ENCODE measurements at regions not wholly inside any gene's neighbourhood (a gene's known extent, or its start where the extent isn't known, plus 50 kb on each side); places are given as distances from the start of the nearest gene placed in this dataset.

DNA sequence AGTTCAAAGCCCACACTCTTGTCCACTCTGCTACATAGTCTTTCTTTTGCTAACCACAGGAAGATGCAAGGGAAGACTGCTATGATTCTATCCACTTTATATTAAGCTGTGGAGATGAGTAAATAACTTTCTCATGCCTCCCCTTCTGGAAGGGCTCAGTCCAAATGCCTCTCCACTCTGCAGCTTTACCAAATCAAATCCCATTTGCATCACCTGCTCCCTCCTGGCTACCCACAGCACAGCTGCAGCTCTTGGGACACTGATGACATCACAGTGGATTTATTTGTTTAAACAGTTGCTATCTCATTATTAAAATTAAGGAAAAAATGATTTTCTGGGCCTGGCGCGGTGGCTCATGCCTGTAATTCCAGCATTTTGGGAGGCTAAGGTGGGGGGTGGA lies 1544.9 kb upstream of the WWC1 start:
- H3K4me1 ChIP-seq (ENCODE audit: insufficient read depth) = no peaks in the 10 kb centered on the region
- no peak for TF ChIP-seq EZH2 (IDR thresholded peaks at IDR 0.05; ENCODE audit: insufficient read depth, poor library complexity, severe bottlenecking)
- no peak for TF ChIP-seq EZH2phosphoT487 (IDR thresholded peaks at IDR 0.05; ENCODE audit: insufficient read depth, low read depth)
- H3K9me2 ChIP-seq (ENCODE audit: insufficient read depth) = no peaks in the 10 kb centered on the region
- H3F3A ChIP-seq (ENCODE audit: insufficient read depth) = no peaks in the 10 kb centered on the region
- H2AFZ ChIP-seq = no peak overlapping the region
- no peaks in the 10 kb centered on the region for H4K20me1 ChIP-seq (ENCODE audit: insufficient read depth)
- no peaks in the 10 kb centered on the region for H3K27me3 ChIP-seq (replicated peaks; ENCODE audit: insufficient read depth)
- no peaks in the 10 kb centered on the region for H3K9me3 ChIP-seq (ENCODE audit: low read depth)
- in situ Hi-C loops (cut with MboI) = no loop called here
- no peak overlapping the region for H3K27ac ChIP-seq
- no peak overlapping the region for H3K4me2 ChIP-seq (ENCODE audit: unreplicated experiment)
- H3K79me2 ChIP-seq (ENCODE audit: insufficient read depth) = no peaks in the 10 kb centered on the region
- DNase-seq = no peak
- no peaks in the 10 kb centered on the region for H3K36me3 ChIP-seq (ENCODE audit: low read depth)
- WGBS, 2 experiments (ENCODE audit: low coverage in 1 of 2, low lambda C conversion rate in 2 of 2, missing lambda C conversion rate in 2 of 2) = 68 to 82% methylated on average over 2 of the region's 2 CpGs
- H3K4me3 ChIP-seq = no peak overlapping the region
- no peak overlapping the region for H3K9ac ChIP-seq

DNA sequence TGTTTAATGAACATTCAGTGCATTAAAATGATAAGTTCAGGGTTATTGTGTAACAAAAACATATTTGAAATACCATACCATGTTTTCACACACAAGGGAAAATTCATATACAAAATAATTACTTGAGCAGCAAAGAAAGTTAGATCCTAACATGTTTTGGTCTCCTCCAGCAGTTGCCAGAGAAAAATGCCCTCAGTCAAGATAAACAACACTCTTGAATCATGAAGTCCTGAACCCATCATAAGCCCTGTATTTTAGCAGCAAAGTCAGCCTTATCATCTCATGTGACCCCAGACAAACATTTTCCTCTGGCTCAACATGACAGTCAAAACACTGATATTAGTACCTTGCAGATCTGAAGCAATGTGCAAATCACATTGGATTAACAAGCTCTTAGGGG lies 1541.1 kb upstream of the WWC1 start:
- H3K9me3 ChIP-seq (ENCODE audit: low read depth) = no peaks in the 10 kb centered on the region
- H3K27me3 ChIP-seq (replicated peaks; ENCODE audit: insufficient read depth) = no peaks in the 10 kb centered on the region
- H4K20me1 ChIP-seq (ENCODE audit: insufficient read depth) = no peaks in the 10 kb centered on the region
- H3K9me2 ChIP-seq (ENCODE audit: insufficient read depth) = no peaks in the 10 kb centered on the region
- H3K27ac ChIP-seq = no peak overlapping the region
- no peak overlapping the region for H3K4me3 ChIP-seq
- H3K79me2 ChIP-seq (ENCODE audit: insufficient read depth) = no peaks in the 10 kb centered on the region
- H3K36me3 ChIP-seq (ENCODE audit: low read depth) = no peaks in the 10 kb centered on the region
- H3K9ac ChIP-seq = no peak overlapping the region
- no peaks in the 10 kb centered on the region for H3F3A ChIP-seq (ENCODE audit: insufficient read depth)
- DNase-seq = no peak
- no peak overlapping the region for H2AFZ ChIP-seq
- no peaks in the 10 kb centered on the region for H3K4me1 ChIP-seq (ENCODE audit: insufficient read depth)
- TF ChIP-seq EZH2phosphoT487 (IDR thresholded peaks at IDR 0.05; ENCODE audit: insufficient read depth, low read depth) = no peak
- no peak for TF ChIP-seq EZH2 (IDR thresholded peaks at IDR 0.05; ENCODE audit: insufficient read depth, poor library complexity, severe bottlenecking)
- in situ Hi-C loops (cut with MboI) = no loop called here
- no peak overlapping the region for H3K4me2 ChIP-seq (ENCODE audit: unreplicated experiment)

DNA sequence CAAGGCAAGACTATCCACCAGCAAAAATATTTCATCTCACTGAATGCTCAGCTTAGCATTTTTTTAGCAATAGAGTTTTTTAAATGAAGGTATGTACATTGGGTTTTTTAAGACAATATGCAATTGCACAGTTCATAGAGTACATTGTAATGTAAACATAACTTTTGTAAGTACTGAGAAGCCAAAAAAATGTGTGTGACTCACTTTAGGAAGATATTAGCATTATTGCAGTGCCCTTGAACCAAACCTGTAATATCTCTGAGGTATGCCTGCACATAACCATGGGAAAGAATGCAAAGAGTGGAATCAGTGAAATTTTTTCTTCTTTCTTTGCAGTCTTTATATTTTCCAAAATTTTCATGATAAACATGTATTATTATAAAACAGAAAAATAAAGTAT lies 1533.3 kb upstream of the WWC1 start:
- no peaks in the 10 kb centered on the region for H4K20me1 ChIP-seq (ENCODE audit: insufficient read depth)
- no peak overlapping the region for H3K4me2 ChIP-seq (ENCODE audit: unreplicated experiment)
- H3K9ac ChIP-seq = no peak overlapping the region
- no peaks in the 10 kb centered on the region for H3K79me2 ChIP-seq (ENCODE audit: insufficient read depth)
- no peaks in the 10 kb centered on the region for H3K4me1 ChIP-seq (ENCODE audit: insufficient read depth)
- no peak overlapping the region for H2AFZ ChIP-seq
- no peaks in the 10 kb centered on the region for H3K9me2 ChIP-seq (ENCODE audit: insufficient read depth)
- no peak overlapping the region for H3K4me3 ChIP-seq
- no peaks in the 10 kb centered on the region for H3F3A ChIP-seq (ENCODE audit: insufficient read depth)
- H3K27ac ChIP-seq = no peak overlapping the region
- H3K9me3 ChIP-seq (ENCODE audit: low read depth) = no peaks in the 10 kb centered on the region
- TF ChIP-seq EZH2 (IDR thresholded peaks at IDR 0.05; ENCODE audit: insufficient read depth, poor library complexity, severe bottlenecking) (no peak), EZH2phosphoT487 (IDR thresholded peaks at IDR 0.05; ENCODE audit: insufficient read depth, low read depth) (no peak)
- no peaks in the 10 kb centered on the region for H3K36me3 ChIP-seq (ENCODE audit: low read depth)
- H3K27me3 ChIP-seq (replicated peaks; ENCODE audit: insufficient read depth) = no peaks in the 10 kb centered on the region
- in situ Hi-C loops (cut with MboI) = no loop called here
- no peak for DNase-seq

DNA sequence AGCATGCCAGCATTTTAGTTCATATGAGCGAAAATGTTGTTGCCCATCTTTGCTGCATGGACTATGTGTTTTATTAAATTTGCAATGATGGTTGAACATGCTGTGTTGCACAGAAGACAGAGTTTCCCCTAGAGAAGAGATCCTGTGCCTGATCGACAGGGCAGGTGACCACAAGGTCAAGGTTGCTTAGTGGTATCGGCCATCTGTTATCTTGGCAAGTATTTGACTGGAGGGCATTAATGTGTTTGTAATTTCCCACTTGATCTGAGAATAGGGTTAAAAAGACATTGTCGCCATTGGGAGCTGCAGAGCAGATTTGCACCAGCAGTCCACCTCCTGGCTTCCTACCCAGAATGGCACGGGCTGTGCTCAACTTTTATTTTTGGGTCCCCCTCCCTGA lies 1523.6 kb upstream of the WWC1 start:
- Histone ChIP-seq H3K27ac (no peak overlapping the region), H3K79me2 (ENCODE audit: insufficient read depth) (no peaks in the 10 kb centered on the region), H3K4me1 (ENCODE audit: insufficient read depth) (no peaks in the 10 kb centered on the region), H3F3A (ENCODE audit: insufficient read depth) (no peaks in the 10 kb centered on the region), H4K20me1 (ENCODE audit: insufficient read depth) (no peaks in the 10 kb centered on the region), H3K9me2 (ENCODE audit: insufficient read depth) (no peaks in the 10 kb centered on the region), H3K9me3 (ENCODE audit: low read depth) (no peaks in the 10 kb centered on the region), H3K4me2 (ENCODE audit: unreplicated experiment) (no peak overlapping the region), H2AFZ (no peak overlapping the region), H3K9ac (no peak overlapping the region), H3K4me3 (no peak overlapping the region), H3K36me3 (ENCODE audit: low read depth) (no peaks in the 10 kb centered on the region), H3K27me3 (replicated peaks; ENCODE audit: insufficient read depth) (no peaks in the 10 kb centered on the region)
- in situ Hi-C loops (cut with MboI) = no loop called here
- TF ChIP-seq EZH2phosphoT487 (IDR thresholded peaks at IDR 0.05; ENCODE audit: insufficient read depth, low read depth) = no peak
- no peak for TF ChIP-seq EZH2 (IDR thresholded peaks at IDR 0.05; ENCODE audit: insufficient read depth, poor library complexity, severe bottlenecking)
- no peak for DNase-seq
- 28 to 30% methylated on average over 5 of the region's 5 CpGs for WGBS, 2 experiments (ENCODE audit: low coverage in 1 of 2, low lambda C conversion rate in 2 of 2, missing lambda C conversion rate in 2 of 2)

DNA sequence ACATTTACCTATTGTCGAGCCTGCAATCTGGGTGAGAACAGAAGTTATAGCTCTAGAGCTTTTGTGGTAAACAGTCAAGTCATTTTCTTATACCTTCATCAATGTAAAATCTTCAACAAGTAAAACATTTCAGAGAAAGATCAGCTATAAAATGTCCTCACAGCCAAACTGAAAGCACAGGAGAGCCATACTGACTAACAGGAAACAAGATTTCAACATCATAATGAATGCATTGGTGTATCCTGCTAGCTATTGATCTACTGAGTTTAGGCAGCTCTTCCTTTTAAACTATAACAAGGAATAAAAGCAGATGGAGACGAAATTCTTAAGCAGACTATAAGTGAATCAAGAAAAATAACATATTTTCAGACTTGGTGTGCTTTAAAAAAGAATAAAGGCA lies 1522.9 kb upstream of the WWC1 start:
- Histone ChIP-seq H3F3A (ENCODE audit: insufficient read depth) (no peaks in the 10 kb centered on the region), H3K79me2 (ENCODE audit: insufficient read depth) (no peaks in the 10 kb centered on the region), H2AFZ (no peak overlapping the region), H3K27ac (no peak overlapping the region), H3K4me3 (no peak overlapping the region), H3K4me2 (ENCODE audit: unreplicated experiment) (no peak overlapping the region), H3K9me2 (ENCODE audit: insufficient read depth) (no peaks in the 10 kb centered on the region), H3K4me1 (ENCODE audit: insufficient read depth) (no peaks in the 10 kb centered on the region), H3K9me3 (ENCODE audit: low read depth) (no peaks in the 10 kb centered on the region), H4K20me1 (ENCODE audit: insufficient read depth) (no peaks in the 10 kb centered on the region), H3K27me3 (replicated peaks; ENCODE audit: insufficient read depth) (no peaks in the 10 kb centered on the region), H3K36me3 (ENCODE audit: low read depth) (no peaks in the 10 kb centered on the region), H3K9ac (no peak overlapping the region)
- TF ChIP-seq EZH2phosphoT487 (IDR thresholded peaks at IDR 0.05; ENCODE audit: insufficient read depth, low read depth) (no peak), EZH2 (IDR thresholded peaks at IDR 0.05; ENCODE audit: insufficient read depth, poor library complexity, severe bottlenecking) (no peak)
- 3 to 5% methylated on average over 2 of the region's 2 CpGs for WGBS, 2 experiments (ENCODE audit: low coverage in 1 of 2, low lambda C conversion rate in 2 of 2, missing lambda C conversion rate in 2 of 2)
- in situ Hi-C loops (cut with MboI) = no loop called here
- DNase-seq = no peak
